Stimulated activated CD8-positive, alpha-beta memory T cell treated with anti-CD3 and anti-CD28 coated beads, Interleukin-4, amount 100 ng/mL, for 1 hour (primary cell): ENCODE measurements at regions not wholly inside any gene's neighbourhood (a gene's known extent, or its start where the extent isn't known, plus 50 kb on each side); places are given as distances from the start of the nearest gene placed in this dataset.

Source experiments
- DNase-seq, 2 donors: peaks; one replicate each; pipeline ENCODE4 v3.0.0-alpha.2; 2020; ENCODE audit warnings: low read depth in 2 of 2, low spot score in 1 of 2

DNA sequence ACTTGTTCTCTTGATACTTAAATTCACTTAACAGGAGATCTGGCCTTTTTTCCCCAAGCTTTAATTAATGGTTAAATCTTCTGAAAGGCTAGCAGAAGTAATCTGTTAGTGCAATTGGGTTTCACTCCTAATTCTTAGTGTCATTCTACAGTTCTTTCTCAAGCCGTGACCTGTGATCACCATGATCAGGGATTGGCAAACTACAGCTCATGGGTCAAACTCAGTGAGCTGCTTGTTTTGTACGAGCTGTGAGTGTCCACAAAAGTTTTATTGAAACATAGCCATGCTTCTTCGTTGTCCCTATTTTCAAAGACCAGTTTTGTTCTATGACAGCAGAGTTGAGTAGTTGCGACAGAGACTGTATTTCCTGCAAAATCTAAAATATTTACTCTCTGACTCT lies 109.4 kb upstream of the KCNJ15 start:
- no peak for DNase-seq

DNA sequence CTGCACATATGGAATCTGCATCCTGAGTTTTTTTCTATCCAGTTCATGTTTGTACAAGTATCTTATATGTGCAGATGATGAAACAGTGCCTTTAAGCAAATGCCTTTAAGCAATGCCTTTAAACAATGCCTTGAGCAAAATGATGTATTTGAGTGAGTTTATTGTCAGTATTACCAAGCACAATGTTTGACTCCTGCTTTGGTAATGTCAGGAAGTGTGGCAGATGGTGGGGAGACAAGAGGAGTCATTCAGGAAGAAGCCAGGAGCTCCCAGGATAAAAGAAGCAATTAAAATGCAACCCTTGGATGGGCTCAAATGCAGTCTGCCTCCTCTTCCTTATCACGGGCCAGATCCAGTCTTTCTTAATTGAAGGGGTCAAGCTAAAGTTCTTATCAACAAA lies 108.7 kb upstream of the KCNJ15 start:
- DNase-seq = no peak

DNA sequence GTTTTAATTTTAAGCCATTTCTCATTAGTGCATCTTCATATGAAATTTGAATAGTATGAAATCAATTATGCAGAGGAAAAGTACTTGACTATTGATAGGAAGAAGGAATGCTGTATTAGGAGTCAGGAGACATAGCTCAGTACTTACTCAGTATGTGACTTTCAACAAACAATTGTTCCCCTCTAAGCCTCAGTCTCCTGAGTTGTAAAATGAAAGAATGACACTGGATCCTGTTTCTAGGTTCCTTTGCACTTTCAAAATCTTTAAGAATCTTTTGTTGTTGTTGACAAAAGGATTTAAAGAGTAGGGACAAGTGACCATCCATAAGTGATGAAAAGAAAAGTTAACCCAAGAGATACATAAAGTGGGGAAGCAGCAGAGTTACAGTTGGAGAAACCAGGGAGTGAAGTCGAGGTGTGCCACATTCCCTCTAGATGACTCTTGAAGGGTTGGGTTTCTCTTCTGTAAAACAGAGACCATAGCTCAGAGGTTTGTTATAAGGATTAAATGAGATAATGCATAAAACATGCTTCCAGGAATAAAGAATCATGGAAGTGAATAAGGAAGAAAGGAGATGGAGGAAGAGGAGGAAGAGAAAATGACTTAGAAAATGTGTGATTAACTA lies 105.7 kb upstream of the KCNJ15 start:
- no peak for DNase-seq

DNA sequence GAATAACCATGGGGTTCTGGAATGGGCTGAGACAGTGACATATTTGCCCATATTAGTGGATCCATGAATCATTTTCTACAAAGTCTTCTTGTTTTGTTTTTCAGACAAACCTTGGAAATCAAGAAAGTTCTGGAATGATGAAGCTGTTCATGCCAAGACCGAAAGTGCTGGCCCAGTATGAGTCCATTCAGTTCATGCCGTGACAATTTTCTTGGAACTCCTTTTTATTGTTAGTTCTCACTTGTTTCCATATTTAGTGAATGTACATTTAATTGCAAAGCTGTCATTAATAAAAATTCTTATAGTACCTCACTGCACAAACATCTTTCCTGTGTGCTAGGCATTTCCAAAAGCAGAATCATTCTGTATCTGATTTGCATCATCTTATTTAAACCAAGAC lies 100.6 kb upstream of the KCNJ15 start:
- DNase-seq = no peak

DNA sequence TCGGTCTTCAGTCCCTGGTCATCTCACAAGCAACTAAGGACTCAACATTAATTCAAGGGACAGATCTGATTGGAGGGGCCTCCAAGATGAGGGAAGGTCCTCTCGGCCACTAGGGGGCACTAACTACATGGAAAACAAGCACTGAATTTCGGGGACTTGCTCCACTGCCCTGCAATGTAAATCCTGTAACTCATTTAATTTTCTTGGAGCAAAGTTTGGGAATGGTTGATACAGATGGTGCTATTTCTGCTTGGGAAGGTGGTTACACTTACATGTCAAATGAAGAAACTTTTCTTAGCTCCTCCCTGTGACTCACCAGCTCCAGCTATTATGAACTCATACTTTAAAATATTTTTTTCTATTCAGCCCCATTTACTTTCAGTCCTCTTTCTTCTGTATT lies 97.4 kb upstream of the KCNJ15 start:
- peak in 1 of 2 donors; percentile 10 for DNase-seq

DNA sequence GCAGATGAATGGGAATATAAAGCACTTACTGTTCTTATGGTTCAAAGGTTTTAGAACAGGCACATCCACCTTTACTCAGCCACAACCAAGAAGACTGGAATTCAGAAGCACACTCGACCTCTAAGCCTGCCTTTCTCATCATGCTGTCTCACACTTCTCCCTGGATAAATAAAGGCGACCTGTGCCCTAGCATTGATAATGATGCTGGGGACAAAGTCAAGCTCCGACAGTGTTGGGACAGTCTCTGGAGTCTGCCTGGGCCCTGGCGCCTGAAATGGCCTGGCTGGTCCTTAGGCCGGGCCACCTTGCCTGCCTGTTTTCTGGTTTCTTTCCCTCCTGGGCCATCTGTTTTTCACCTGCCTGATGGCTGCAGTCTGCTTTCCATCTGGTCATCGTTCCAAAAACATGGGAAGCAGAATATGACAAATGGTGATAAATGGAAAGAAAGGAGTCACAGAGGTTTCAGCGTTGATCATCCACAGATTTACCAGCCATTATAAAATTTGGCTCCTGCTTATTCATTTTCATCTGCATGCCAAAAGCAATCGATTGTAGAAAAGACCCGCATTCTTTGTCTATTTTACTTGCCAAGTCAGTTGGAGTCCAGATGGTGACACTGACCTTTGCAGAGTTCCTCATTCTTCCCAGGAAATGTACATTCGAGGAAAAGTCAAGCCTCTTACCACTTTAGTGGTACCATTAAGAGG lies 91.2 kb upstream of the KCNJ15 start:
- DNase-seq = no peak

DNA sequence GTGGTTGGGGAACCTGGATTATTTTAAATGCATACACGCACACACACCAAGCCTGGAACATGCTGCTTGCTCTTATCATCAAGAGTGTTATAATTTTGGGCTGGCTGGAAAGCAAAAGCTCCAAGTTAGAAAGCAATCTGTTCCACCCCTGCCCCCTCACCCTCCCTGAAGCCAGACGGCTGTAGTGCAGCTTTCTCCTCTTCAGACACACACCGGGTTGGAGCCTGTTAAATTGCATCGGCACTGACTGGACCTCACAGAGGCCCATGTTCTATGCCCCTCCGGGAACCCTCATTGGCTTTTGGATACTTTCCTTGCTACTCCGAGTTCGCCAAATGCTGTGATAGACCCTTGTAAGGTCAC lies 90.6 kb upstream of the KCNJ15 start:
- no peak for DNase-seq

DNA sequence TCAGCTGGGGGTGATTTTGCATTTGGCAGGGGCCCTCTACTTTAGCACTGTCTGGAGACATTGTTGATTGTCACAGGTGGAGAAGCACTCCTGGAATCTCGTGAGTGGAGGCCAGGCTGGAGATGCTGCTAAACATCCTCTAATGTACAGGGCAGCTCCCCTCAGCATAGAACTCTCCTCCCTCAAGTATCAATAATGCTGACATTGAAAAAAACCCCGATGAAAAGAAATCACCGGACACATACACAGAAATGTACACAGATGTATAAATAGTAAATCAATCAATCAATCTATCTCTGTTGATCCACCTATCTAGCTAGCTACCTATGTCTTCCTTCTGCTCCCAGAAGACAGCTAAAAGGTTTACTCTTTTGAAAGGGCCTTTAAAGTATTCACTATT lies 89.4 kb upstream of the KCNJ15 start:
- DNase-seq = no peak

DNA sequence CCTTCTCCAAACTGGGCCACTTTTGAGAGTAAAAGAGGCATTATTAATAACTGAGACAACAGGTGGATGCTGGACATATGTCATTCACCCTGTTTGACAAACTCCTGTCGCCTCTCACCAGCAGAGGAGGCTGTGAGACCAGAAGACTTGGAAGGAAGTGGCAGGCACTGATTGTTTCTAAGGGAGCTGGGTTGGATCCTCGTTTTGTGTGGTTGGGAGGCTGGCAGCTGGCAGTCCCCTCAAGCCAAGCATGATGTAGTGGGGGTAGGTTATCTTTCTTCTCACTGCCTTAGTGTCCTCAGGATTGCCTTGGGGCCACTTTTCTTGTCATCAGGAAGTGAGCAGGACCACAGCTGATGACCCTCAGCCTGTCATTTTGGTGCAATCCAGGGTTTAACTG lies 86.5 kb upstream of the KCNJ15 start:
- no peak for DNase-seq

DNA sequence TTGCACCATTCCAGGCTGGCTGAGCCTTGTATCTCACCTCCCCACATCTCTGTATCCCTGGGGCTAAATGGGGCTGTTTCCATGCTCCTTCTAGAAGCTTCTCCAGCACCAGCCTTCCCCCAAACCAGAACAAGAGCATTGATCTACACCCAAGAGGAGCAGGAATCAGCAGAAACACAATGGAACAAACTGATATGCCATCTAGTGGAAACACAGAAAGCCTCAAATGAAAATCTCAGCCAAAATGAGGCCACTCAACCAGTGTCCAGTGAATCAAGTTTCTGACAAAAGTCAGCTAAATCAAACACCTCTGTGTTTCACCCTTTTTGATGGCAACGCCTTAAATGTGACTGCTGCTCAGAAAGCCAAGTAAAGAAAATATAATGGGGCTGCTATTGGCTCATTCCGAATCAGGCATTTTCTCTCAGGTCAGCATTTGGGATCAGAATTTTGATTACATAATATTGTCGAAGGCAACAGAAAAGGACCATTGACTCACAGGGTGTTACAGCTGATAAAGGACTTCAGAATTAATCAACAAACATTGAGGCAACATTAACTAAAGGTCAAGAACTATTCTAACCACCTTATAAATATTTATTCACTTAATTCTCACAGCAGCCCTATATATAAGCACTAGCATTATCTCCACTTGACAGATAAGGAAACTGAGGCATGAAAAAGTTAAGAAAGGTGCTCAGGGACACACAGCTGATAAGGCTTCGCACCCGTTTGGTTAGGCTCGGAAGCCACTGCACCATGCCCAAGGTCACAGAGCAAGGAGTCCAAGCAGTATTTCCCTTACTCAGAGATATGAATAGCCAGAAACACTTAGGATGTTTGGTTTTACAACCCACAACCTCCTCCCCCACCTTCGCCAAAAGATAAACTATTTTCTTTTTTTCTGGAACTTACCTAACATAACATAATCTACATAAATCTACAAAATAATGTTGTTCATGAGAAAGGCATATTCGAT lies 85.8 kb upstream of the KCNJ15 start:
- no peak for DNase-seq

DNA sequence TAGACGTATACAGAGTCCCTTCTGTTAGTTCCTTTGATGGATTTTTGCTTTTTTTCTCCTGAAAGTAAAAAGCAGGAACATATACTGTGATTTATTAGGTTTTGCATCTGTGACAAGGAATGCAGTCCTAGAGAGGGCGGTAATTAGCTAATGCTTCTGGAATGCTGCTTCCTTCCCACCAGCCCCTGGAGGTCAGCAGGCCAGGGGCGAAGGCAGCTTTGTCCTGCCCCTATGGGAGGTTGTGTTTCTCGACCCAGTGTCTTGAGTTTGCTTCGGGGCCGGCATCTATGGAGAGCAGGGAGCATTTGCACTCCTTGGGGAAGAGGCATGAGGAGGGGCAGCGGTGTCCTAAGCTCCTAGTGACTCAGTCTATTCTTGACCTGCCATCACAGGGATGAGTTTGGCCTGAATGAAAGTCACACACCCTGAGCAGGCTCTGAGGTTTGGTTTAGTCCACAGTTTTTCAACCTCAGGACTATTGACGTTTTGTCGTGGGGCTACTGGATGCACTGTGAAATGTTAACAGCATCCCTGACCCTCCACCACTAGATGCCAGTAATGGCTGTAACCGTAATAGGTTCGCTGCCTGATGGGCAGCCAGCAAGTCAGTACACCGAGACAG lies 85.0 kb upstream of the KCNJ15 start:
- DNase-seq = no peak

DNA sequence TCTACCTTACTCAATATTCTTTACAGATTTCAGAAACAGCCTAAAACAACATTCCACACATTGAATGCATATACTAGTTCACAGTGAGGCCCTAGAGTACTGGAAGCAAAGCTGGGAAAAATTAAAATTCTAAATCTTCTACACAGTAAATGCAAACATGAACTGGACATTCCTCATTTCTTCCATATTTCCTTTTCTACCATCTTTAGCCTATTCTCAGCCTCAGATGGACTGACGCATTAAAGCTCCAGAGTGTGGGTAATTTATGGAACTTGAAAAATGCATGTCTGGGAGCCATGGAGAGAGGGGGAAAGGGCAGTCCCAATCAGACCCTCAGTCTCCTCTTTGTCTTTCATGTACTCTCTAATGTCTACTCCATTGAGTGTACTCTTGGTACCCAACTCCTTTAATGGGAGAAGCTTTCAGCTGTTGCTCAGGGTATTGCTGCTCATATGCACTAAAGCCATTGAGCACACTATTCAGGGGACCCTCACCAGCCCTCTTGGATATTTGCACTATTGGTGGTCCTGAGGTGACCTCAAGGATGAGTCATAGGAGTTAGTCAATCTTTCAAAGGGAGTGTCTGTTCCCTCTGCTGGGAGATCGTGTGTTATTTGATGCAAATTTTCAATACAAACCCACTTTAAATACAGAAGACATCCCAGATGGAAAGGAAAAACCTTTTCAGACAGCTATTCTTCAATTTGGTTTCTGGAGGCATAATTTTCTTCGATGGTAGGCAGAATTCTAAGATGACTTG lies 83.3 kb upstream of the KCNJ15 start:
- DNase-seq = no peak

DNA sequence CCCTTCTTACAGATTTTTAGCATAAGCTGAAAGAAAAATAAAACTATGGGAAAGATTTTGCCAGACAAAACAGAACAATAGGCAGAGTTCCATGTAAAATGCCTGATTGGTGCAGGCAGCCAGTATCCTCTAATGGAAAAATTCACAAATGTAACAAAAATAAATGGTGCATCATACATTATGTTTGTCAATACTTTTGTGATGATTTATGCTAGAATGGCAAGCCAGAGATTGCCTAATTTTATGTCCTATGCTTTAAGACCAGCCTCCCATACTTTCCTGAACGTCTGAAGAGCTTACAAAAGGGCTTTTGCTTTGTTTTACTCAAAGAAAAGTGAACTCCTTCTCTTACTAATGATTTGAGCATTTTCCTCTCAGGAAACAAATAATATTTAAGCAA lies 81.5 kb upstream of the KCNJ15 start:
- DNase-seq = no peak

DNA sequence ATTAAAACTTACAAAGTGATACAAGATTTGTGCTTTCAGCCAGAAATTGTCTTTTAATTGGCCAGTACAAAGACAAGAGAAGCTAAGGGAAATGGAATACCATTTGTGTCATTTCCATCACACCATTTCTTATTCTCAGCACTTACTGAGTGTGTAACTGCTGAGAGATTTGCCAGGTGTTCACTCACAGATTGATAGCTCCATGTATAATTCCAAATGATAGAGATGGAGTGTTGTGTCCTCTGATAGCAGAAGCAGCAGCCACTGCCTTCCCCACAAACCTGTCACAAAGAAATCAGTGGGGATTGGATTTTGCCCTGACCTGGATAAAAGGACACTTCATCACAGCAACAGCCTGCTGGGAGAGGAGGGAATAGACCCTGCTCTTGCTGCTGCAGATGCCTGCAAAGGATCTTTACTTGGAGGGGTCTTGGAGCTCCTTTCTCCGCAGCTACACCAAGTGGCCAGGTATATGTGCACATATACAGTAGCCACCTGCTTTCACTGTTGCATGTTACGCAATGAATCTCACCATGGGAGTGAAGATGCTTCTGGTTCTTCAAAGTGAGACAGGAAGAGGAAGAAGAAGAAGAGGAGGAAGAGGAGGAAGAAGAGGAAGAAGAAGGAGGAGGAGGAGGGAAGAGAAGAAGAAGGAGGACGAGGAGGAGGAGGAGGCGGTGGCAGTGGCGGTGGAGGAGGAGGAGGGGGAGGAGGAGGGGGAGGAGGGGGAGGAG lies 78.7 kb upstream of the KCNJ15 start:
- DNase-seq = no peak

DNA sequence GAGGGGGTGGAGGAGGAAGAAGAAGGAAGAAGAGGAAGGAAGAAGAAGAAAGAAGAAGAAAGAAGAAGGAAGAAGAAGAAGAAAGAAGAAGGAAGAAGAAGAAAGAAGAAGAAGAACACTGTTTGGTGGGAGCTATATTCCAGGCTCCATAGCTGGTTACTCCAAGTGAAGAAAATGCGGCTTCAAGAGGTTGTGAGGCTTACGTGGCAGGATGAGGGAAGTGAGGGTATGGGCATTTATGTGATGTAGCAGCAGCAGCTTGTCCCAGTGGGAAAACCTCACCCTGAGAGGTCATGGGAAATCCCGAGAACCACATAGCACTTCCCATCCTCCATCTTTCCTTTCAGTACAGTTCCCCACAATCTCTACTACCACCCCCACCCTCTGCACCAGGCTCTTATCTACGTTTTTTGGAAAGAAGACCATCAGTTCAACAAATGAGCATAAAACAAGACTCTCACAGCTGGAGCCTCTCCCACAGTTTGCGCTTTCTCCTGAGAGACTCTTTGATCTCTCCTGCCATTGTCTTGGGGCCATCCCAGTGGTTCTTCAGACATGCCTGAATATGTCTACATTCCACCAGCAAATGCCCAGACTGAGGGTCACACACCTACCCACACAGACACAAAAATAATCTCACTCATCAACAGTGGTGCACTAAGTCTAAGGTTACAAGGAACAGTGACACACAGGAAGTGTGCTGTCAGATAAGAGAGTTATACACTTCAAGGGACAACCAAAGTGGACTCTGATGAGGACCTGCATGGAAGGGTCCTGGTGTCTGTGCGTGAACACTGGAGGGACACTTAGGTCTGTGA lies 77.9 kb upstream of the KCNJ15 start:
- DNase-seq = no peak

DNA sequence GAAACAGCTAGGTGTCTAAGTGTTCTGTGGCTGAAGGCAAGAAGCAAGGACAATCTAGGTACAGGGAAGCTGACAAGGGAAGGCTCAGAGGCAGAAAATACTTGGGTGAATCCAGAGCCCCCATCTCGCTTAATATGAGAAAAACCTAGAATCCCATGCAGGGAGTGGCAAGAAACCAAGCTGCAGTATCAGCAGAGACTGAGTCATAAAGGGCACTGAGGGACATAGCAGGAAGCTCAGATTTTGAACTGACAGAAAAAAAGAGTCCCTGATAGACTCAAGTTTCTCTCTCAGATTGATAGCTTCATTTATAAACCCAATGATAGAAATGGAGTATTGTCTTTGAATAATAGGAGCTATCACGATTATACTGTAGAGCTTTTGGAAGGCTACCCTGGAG lies 77.3 kb upstream of the KCNJ15 start:
- no peak for DNase-seq

DNA sequence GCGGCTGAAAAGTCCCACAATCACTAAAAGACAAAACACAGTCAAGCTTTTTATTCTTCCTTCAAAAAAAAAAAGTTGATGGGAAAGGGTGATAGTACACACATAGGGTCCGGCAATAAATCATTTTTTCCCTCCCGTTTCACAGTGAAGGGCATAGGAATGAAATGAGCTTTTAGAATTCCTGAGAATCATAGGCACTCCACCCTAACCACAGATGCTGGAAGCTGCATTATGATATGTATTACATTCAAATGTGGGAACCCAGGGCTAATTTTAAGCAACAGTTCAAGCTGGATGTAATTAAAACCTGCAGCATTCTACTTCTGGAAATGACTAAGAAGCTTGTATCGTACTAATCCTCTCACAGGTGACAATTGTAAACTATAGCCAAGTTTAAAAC lies 75.7 kb upstream of the KCNJ15 start:
- no peak for DNase-seq

DNA sequence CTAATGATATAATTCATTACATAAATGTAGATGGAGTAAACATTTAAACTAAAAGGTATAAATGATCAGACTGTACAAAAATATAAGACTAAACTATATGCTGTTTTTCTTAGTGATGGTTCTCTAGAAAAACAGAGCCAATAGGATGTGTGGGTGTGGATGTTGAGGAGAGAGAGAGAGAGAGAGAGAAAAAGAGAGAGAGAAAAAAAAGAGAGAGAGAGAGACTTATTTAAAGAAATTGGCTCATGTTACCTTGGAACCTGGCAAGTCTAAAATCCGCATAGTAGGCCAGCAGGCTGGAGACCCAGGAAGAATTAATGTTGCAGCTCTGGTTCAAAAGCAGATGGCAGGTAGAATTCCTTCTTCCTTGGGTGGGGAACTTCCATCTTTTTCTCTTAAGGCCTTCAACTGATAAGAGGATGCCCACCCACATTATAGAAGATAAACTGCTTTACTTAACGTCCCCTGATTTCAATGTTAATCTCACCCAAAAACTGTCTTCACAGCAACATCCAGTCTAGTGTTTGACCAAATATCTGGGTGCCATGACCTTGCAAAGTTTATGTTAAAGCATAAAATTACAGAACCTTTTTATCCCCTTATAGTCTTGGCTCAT lies 74.3 kb upstream of the KCNJ15 start:
- no peak for DNase-seq

DNA sequence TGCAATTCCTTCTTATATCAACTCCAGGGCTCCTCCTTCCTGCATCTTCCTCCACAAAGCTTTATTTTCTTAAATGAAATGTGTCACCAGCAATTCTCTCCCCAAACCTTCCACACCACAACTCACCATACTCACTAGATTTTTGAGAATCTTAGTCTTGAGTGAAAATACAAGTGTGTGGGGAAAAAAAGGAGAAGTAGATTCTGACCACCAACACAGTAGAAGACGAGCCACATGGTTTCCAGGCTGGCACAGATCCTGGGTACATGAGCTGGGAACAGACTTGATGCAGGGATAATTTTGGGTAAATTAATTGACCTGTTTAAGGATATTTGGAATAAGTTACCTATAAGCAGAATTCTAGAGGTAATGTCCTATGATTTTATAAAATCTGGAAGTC lies 72.8 kb upstream of the KCNJ15 start:
- no peak for DNase-seq
